ENCODE measurements at regions not wholly inside any gene's neighbourhood (a gene's known extent, or its start where the extent isn't known, plus 50 kb on each side); places are given as distances from the start of the nearest gene placed in this dataset.

DNA sequence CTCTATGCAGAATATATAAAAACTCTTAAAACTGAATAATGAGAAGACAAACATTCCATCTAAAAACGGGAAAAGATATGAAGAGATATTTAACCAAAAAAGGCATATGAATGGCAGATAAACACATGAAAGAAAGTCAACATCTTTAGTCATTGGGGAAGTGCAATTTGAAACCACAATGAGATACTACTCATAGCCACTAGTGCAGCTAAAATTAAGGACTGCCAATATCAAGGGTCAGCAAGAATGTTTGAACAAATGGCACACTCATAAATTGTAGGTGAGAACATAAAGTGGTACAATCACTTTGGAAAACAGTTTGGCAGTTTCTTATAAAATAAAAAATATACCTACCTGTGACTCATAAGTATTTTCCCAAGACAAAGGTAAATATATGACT, 534.9 kb upstream of the DIPK2B start:
- no peak for DNase-seq

DNA sequence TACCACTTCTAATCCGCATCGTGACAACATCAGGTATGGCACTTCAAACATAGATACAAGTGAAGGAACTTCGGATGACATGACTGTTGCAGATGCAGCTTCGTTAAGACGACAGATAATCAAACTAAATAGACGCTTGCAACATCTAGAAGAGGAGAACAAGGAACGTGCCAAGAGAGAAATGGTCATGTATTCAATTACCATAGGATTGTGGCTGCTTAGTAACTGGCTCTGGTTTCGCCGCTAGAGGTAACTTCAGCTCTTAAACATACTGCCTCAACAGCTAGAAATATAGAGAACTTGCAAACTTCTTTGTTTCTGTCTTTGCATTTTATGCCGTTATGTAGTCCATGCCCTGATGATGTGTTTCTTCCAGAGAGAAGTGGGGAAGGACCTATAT, 530.8 kb upstream of the DIPK2B start:
- no peak for DNase-seq

DNA sequence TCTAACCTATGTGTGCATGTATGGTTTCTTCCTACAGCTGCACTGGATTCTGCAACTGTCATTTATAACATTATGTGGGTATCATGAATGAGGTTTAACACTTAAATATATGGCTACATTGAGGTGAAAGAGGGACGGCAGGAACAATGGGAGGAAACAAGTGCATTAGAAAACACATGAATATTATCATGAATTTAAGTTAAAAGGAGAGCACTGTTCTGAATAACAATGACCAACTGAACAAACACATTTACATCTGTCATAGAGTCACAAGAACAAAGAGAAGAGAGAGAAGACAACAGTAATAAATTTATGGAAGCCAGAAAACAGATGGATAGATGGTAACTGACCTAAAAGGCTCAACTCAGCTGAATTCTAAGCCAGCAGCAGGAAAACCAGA, 527.1 kb upstream of the DIPK2B start:
- no peak for DNase-seq

DNA sequence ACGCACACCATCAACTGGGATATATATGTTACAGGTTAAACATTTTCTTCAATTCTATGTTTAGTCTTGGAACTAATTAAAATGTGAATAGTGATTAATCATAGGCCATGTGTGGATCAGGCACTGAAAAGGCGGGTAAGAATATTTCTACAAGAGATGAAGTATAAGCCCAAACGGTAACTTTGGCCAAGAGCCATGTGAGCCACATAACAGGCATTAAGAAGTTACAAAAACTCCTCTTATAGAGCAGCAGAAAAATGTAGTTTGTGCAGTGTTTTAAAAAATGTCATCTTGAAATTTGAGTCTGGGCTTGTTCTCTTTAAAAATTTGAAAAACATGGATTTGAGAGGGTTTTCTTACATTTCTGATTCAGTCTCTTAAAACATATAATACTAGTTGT, 521.8 kb upstream of the DIPK2B start:
- no peak for DNase-seq

- no peak for DNase-seq
Measured at GRCh38 chrX:45719751-45720501, 519.2 kb upstream of the DIPK2B start.

- DNase-seq: no peak
Measured at GRCh38 chrX:45718676-45719075, 518.0 kb upstream of the DIPK2B start.

DNA sequence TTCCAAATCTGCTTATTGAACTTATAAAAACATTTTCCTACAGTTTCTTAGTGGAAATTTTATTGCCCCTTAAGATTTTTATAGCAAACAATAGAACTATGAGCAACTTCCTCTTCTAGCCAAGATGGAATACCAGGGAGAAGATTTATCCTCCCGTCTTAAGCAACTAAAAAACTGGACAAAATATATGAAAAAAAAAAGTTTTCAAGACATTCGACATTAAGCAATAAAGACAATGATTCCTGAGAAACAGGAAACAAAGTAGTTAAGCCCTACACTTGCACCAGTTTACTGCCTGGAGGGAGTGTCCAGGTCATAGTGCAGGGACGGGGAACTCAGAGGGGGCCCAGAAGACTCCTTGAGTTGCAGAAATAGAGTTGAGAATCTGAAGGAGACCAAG, 516.1 kb upstream of the DIPK2B start:
- no peak for DNase-seq

GRCh38 chrX:45715748-45716147, 515.1 kb upstream of the DIPK2B start:
- DNase-seq: no peak

DNA sequence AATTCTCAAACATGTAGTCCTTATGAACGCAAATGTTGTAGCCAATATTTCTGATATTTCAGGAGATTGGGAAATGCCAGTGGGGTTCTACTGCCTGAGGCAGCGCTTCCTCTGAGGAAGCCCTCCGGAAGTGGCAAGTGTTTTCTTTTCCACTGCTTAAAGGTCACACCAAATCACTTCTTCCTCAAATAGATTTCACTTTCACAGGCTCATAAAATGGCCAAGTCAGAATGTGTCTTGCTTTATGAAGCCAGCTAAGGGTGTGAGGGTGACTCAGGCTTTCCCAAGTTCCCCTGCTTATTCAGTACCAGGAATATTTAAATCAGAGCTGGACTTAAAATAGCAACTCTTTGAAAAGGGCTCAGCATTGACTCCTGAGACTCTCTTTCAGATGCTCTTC, 514.2 kb upstream of the DIPK2B start:
- no peak for DNase-seq

GRCh38 chrX:45712067-45712466, 511.4 kb upstream of the DIPK2B start:
- no peak for DNase-seq

GRCh38 chrX:45711231-45711630, 510.6 kb upstream of the DIPK2B start:
- no peak for DNase-seq

GRCh38 chrX:45710081-45710801, 509.6 kb upstream of the DIPK2B start:
- no peak for DNase-seq

DNA sequence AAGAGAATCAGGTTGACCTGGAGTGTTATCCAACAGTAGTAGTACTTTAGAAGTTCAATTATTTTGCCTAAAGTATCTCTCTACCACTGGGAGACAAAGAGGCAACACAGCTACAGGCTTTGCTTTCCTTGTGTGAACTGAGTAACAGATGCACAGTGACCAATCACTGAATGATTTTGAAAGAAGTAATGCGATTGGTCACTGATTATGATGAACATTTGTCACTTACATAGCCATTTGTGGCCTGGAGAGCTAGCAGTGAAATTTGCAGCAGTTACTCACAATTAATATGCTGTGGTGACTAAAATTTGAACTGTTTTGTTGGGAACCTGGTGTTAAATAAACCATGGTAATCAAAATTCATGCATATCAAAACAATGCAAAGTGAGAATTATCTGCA, 508.7 kb upstream of the DIPK2B start:
- no peak for DNase-seq

GRCh38 chrX:45699158-45699557, 498.5 kb upstream of the DIPK2B start:
- no peak for DNase-seq

GRCh38 chrX:45697591-45697990, 496.9 kb upstream of the DIPK2B start:
- DNase-seq: no peak

- no peak for DNase-seq
Measured at GRCh38 chrX:45696736-45697135, 496.1 kb upstream of the DIPK2B start.

GRCh38 chrX:45689971-45690370, 489.3 kb upstream of the DIPK2B start:
- no peak for DNase-seq

DNA sequence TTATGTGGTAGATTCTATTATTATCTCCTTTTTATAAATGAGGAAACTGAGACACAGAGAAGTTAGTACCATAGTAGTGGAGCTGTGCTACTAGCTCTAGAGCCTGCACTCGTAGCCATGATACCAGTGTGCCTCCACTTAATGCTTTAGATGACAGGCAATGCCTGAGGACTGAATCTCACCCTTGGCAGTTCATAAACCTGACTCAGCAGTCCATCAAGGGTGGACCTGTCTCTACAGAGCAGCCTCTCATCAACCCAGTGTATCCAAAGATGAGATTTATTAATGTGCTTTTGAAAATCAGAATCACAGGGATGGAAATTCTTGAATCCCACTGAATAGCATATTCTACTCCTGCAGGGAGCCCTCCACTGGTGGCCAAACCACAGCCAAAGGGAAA, 483.2 kb upstream of the DIPK2B start:
- DNase-seq: no peak

DNA sequence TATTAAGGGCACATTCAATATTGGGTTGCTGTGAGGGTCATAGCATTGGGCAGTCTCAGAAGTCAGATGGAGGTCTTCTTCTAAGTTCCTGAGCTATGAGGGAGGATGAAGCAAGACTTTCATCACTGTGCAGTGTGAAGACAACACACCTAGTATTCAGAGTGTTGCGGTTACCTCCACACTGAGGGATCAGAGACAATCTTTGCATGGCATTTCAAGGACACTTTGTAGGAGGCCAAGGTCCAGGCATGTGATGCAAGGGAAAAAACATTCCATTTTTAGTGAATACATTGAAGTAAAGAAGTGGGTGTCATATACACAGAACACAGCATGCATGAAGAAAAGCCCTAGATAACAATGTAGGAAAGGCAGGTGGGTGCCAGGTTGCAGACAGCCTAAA, 481.2 kb upstream of the DIPK2B start:
- no peak for DNase-seq

- no peak for DNase-seq
Measured at GRCh38 chrX:45669715-45670340, 469.2 kb upstream of the DIPK2B start.

DNA sequence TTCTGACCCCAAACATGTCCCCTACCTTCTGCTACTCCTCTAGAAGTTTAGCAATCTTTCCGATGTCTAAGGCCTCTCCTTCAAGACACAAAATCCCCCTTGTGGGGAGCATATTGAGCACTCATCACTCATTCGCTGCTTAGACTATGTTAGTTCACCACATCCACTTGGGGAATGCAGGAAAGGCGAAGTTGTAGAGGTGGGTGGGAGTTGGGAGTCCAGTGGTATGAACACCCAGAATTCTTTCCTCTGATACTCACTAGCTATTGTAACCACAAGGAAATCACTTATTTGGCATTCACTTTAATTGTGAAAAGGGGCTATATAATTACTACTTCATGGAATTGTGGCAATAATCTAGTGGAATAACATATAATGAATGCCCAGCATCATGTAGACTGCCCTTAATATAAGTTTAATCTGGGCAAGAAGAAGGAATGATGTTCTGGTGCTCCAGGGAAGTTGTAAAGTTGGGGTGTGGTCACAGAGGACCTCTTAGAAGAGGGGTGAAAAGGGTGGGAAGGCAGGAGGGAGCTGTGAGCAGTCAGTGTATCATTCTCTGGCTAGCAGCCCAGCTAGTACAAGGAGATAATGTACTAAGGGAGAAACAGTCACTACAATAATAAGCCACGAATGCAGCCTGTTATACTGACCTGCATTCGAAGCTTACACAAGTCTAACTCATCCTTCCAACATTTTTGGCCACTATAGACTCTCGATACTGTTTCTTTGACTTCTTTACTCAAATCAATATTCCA, 468.2 kb upstream of the DIPK2B start:
- no peak for DNase-seq

GRCh38 chrX:45667666-45668065, 467.0 kb upstream of the DIPK2B start:
- no peak for DNase-seq

DNA sequence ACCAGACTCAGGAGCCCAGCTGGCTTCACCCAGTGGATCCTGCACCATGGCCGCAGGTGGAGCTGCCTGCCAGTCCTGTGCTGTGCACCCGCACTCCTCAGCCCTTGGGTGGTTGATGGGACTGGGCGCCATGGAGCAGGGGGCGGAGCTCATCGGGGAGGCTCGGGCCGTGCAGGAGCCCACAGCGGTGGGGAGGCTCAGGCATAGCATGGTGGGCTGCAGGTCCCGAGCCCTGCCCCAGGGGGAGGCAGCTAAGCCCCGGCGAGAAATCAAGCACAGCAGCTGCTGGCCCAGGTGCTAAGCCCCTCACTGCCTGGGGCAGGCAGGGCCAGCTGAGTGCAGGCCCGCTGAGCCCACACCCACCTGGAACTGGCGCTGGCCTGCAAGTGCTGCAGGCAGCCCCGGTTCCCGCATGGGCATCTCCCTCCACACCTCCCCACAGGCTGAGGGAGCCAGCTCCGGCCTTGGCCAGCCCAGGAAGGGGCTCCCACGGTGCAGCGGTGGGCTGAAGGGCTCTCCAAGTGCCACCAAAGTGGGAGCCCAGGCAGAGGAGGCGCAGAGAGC, 464.1 kb upstream of the DIPK2B start:
- DNase-seq: no peak
